Activated T-helper 2 cell treated with anti-CD3 and anti-CD28 coated beads, Interferon-gamma antibody, Interleukin-2, Interleukin-4, amounts not matched to agents 10 μg/mL and 5 μg/mL and 100 μg/mL, durations not matched to agents 14 hours and 24 hours and 36 hours (primary cell): ENCODE measurements at regions not wholly inside any gene's neighbourhood (a gene's known extent, or its start where the extent isn't known, plus 50 kb on each side); places are given as distances from the start of the nearest gene placed in this dataset.

ENCODE experiments used
- DNase-seq: peaks from one replicate; pipeline ENCODE4 v3.0.0; 2021; ENCODE audit warnings: low spot score
- H3K27ac Mint-ChIP-seq: one replicate; pipeline ENCODE4 v1.8.0; 2021; ENCODE audit warnings: mixed read lengths
- H3K27me3 Mint-ChIP-seq: one replicate; pipeline ENCODE4 v1.8.0; 2021; ENCODE audit warnings: low read depth, mixed read lengths
- H3K36me3 Mint-ChIP-seq: one replicate; pipeline ENCODE4 v1.8.0; 2021; ENCODE audit warnings: low read depth, mixed read lengths
- H3K4me1 Mint-ChIP-seq: one replicate; pipeline ENCODE4 v1.8.0; 2021; ENCODE audit warnings: low read depth, mixed read lengths
- H3K4me3 Mint-ChIP-seq: one replicate; pipeline ENCODE4 v1.8.0; 2021; ENCODE audit warnings: low read depth, mild to moderate bottlenecking, moderate library complexity, mixed read lengths
- H3K9me3 Mint-ChIP-seq: one replicate; pipeline ENCODE4 v1.8.0; 2021; ENCODE audit warnings: mixed read lengths
- intact Hi-C: fragments of 100-400 bp; cut with micrococcal nuclease; formaldehyde crosslinking; loops from one replicate; pipeline ENCODE4 v1.15.1; 2023

DNA sequence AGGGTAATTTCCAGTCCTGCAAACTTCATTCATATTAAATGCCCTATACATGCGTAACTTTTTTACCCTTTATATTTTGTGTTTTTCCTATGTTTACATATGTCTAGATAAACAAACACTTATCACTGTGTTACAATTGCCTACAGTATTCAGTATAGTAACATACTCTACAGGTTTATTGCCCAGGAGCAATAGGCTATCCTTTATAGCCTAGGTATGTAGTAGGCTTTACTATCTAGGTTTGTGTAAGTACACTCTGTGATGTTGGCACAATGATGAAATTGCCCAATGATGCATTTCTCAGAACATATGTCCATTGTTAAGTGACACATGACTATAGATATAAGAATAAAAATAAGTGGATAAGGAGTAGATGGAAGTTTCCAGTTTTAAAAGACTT lies 345.5 kb upstream of the C1orf87 start:
- no peak for DNase-seq
- H3K4me1 Mint-ChIP-seq = no peaks in the 10 kb centered on the region
- intact Hi-C loops = no loop called here

GRCh38 chr1:60415696-60416095 lies 342.1 kb upstream of the C1orf87 start:
- Mint-ChIP-seq H3K27me3 (no peaks in the 10 kb centered on the region), H3K36me3 (no peaks in the 10 kb centered on the region), H3K9me3 (no peaks in the 10 kb centered on the region), H3K4me1 (no peaks in the 10 kb centered on the region), H3K4me3 (no peak overlapping the region), H3K27ac (no peak overlapping the region)
- intact Hi-C loops = no loop called here
- DNase-seq = no peak

More for the DNA sequence above, 345.5 kb upstream of the C1orf87 start:
- H3K27me3 Mint-ChIP-seq = no peaks in the 10 kb centered on the region
- no peaks in the 10 kb centered on the region for H3K9me3 Mint-ChIP-seq
- H3K27ac Mint-ChIP-seq = no peak overlapping the region
- no peaks in the 10 kb centered on the region for H3K36me3 Mint-ChIP-seq
- H3K4me3 Mint-ChIP-seq = no peak overlapping the region

- Mint-ChIP-seq H3K4me3 (no peak overlapping the region), H3K9me3 (no peaks in the 10 kb centered on the region), H3K27me3 (no peaks in the 10 kb centered on the region), H3K4me1 (no peaks in the 10 kb centered on the region), H3K27ac (no peak overlapping the region), H3K36me3 (no peaks in the 10 kb centered on the region)
- no peak for DNase-seq
- intact Hi-C loops = no loop called here
These were observed 339.5 kb upstream of the C1orf87 start for GRCh38 chr1:60413091-60413490.

DNA sequence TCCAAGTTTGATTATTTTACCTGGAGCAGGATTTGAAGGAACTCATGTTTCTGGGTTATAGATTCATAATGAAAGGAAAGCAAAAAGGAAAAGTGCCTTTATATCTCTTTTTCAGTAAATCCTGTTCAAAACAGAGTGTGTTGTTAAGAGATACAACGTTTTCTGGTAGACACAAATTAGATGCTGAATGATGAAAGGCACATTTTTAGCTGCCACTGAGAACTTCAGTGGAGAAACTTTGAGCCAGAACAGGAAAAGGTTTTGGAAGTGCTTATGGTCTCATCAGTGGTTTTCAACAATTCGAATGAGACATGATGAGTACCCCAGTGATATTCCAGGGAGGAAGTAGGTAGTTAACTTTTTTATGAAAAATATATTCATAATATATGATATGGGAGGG lies 338.0 kb upstream of the C1orf87 start:
- H3K27me3 Mint-ChIP-seq = no peaks in the 10 kb centered on the region
- H3K36me3 Mint-ChIP-seq = no peaks in the 10 kb centered on the region
- H3K27ac Mint-ChIP-seq = no peak overlapping the region
- intact Hi-C loops = no loop called here
- no peak overlapping the region for H3K4me3 Mint-ChIP-seq
- DNase-seq = no peak
- no peaks in the 10 kb centered on the region for H3K9me3 Mint-ChIP-seq
- H3K4me1 Mint-ChIP-seq = no peaks in the 10 kb centered on the region

DNA sequence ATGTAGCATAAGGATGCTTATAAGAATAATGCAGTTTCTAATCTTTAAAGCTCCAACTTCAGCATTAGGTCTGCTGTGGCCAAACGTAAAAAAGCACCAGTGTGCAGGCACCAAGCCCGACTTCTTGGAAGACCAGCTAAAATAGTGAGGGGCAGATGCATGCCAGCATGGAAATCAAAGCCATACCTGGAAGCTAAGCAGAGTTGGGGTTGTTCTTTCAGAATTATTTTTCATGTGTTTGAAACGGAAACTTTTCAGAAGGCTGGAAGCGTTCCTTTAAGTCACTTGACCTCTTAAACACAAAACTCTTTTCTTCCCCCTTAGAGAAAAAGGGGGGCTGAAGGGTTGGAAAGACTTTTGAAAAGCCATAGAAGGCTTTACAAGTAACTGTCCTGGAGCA lies 329.2 kb upstream of the C1orf87 start:
- no peaks in the 10 kb centered on the region for H3K27me3 Mint-ChIP-seq
- H3K4me1 Mint-ChIP-seq = no peaks in the 10 kb centered on the region
- H3K4me3 Mint-ChIP-seq = no peak overlapping the region
- intact Hi-C loops = no loop called here
- H3K9me3 Mint-ChIP-seq = no peaks in the 10 kb centered on the region
- no peak overlapping the region for H3K27ac Mint-ChIP-seq
- no peaks in the 10 kb centered on the region for H3K36me3 Mint-ChIP-seq
- DNase-seq = no peak

DNA sequence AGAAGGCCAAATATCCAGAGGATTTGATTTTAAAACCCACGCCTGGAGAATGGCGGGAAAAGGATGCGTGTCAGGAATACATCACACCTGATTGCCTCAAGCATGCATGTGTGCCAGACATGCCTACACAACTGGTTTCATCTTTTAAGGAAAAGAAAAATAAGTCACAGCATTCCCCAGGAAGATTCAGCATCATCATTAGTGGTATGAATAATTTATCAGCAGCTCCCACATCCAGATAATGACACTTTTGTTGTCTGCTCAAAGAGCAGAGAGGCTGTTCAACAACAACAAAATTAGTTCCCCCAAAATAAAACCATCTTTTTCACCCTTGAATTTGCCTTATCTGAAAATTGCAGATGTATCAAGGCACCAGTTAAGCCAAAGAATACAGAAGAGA lies 328.6 kb upstream of the C1orf87 start:
- no peak for DNase-seq
- Mint-ChIP-seq H3K4me1 (no peaks in the 10 kb centered on the region), H3K4me3 (no peak overlapping the region), H3K9me3 (no peaks in the 10 kb centered on the region), H3K27ac (no peak overlapping the region), H3K36me3 (no peaks in the 10 kb centered on the region), H3K27me3 (no peaks in the 10 kb centered on the region)
- intact Hi-C loops = no loop called here

DNA sequence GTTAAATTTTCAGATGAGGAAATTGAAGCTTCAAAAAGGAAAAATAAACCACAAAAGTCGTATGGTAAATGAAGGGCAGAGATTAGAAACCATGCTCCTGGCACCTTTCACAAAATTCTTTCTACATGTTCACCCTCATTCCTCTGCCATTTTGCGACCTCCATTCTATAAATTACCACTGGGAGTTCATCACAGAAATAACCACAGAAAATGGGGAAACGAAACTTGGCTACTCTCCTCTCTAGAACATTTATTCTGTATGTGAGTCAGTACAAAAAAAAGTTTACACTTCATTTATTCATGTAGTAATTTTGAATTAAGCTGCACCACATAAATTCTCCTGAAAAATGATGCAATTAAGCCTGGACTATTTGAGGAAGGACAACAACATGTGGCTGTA lies 320.9 kb upstream of the C1orf87 start:
- DNase-seq = no peak
- intact Hi-C loops = no loop called here
- no peaks in the 10 kb centered on the region for H3K4me1 Mint-ChIP-seq
- no peaks in the 10 kb centered on the region for H3K9me3 Mint-ChIP-seq
- H3K27me3 Mint-ChIP-seq = no peaks in the 10 kb centered on the region
- H3K4me3 Mint-ChIP-seq = no peak overlapping the region
- no peaks in the 10 kb centered on the region for H3K36me3 Mint-ChIP-seq
- H3K27ac Mint-ChIP-seq = no peak overlapping the region

DNA sequence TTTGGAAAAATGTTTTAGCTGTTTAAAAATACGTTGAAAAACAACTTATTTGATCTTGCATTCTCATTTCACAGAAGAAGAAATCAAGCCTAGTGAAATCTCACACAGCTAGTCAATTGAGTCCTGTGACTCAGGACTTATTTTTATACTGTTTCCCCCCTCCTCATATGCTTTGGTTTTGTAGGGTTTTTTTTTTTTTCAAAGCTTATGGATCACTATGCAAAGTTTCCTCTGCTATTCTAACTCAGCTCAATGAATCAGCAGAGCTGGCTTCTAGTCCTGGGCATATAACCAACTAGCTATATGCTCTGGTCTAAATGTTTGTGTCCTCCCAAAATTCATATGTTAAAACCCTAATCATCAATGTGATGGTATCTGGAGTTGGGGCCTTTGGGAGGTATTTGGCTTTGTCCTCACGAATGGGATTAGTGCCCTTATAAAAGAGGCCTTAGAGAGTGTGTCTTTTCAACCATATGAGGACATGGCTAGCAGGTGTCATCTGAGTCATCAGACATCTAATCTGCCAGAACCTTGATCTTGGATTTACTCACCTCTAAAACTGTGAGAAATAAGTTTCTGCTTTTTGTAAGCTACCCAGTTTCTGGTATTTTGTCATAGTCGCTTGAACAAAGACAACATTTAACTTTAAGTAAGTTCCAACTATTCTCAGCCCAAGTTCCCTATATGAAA lies 317.2 kb upstream of the C1orf87 start:
- Mint-ChIP-seq H3K4me3 (no peak overlapping the region), H3K36me3 (no peaks in the 10 kb centered on the region), H3K9me3 (no peaks in the 10 kb centered on the region), H3K27ac (no peak overlapping the region), H3K4me1 (no peaks in the 10 kb centered on the region), H3K27me3 (no peaks in the 10 kb centered on the region)
- no peak for DNase-seq
- intact Hi-C loops = no loop called here

GRCh38 chr1:60388092-60388987 lies 314.8 kb upstream of the C1orf87 start:
- Mint-ChIP-seq H3K4me1 (no peaks in the 10 kb centered on the region), H3K27me3 (no peaks in the 10 kb centered on the region), H3K9me3 (no peaks in the 10 kb centered on the region), H3K27ac (no peak overlapping the region), H3K4me3 (no peak overlapping the region), H3K36me3 (no peaks in the 10 kb centered on the region)
- no peak for DNase-seq
- intact Hi-C loops = no loop called here

DNA sequence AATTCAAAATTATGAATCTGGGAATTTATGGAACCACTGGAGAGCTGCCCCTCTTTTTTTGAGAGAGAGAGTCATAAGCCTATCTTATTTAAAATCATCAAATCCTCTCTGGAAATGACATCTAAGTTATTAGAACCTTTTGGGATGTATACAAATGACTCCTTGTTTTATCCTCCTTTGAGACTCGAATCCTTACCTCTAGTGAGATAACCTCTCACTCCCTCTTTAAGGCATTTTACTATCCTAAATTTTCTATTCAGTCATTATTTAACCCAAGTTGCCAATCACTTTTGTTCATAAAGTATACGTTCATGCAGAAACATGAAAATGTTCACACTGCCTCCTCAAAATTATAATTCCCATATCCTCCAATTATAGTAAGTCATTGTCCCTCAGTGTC lies 313.6 kb upstream of the C1orf87 start:
- no peak overlapping the region for H3K27ac Mint-ChIP-seq
- intact Hi-C loops = no loop called here
- H3K9me3 Mint-ChIP-seq = no peaks in the 10 kb centered on the region
- DNase-seq = no peak
- H3K4me3 Mint-ChIP-seq = no peak overlapping the region
- H3K4me1 Mint-ChIP-seq = no peaks in the 10 kb centered on the region
- no peaks in the 10 kb centered on the region for H3K27me3 Mint-ChIP-seq
- no peaks in the 10 kb centered on the region for H3K36me3 Mint-ChIP-seq

GRCh38 chr1:60386249-60386648 lies 312.7 kb upstream of the C1orf87 start:
- Mint-ChIP-seq H3K36me3 (no peaks in the 10 kb centered on the region), H3K27ac (no peak overlapping the region)

GRCh38 chr1:60376196-60376595 lies 302.6 kb upstream of the C1orf87 start:
- Mint-ChIP-seq H3K4me3 (no peak overlapping the region), H3K4me1 (no peaks in the 10 kb centered on the region), H3K9me3 (peaks cover 9% of the 10 kb centered on the region), H3K27ac (no peak overlapping the region), H3K27me3 (no peaks in the 10 kb centered on the region), H3K36me3 (no peaks in the 10 kb centered on the region)
- intact Hi-C loops = no loop called here
- DNase-seq = no peak

More at GRCh38 chr1:60386249-60386648, 312.7 kb upstream of the C1orf87 start:
- DNase-seq = no peak
- no peak overlapping the region for H3K4me3 Mint-ChIP-seq
- no peaks in the 10 kb centered on the region for H3K27me3 Mint-ChIP-seq
- no peaks in the 10 kb centered on the region for H3K4me1 Mint-ChIP-seq
- intact Hi-C loops = no loop called here
- H3K9me3 Mint-ChIP-seq = no peaks in the 10 kb centered on the region

DNA sequence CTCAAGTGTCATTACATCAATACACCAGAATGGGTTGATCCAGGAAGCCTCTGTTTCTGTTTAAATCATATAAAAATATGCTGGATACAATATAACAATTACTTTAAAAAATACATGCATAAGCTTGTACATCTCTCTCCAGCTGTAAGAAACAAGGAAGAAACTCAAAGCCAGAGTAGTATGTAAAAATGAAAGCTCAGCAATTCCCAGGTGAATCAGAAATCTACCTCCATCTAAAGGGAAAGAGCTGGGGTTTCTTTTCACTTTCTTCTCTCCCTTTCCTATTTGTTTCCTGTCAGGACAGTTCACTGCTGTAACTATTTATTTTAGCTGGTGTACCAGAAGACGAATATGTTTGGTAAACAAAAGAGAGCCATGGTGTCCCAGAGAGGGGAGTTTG lies 301.0 kb upstream of the C1orf87 start:
- intact Hi-C loops = no loop called here
- Mint-ChIP-seq H3K4me3 (no peak overlapping the region), H3K4me1 (no peaks in the 10 kb centered on the region), H3K9me3 (peaks cover 13% of the 10 kb centered on the region), H3K27me3 (no peaks in the 10 kb centered on the region), H3K36me3 (no peaks in the 10 kb centered on the region), H3K27ac (no peak overlapping the region)
- DNase-seq = no peak
